ENCODE measurements at regions not wholly inside any gene's neighbourhood (a gene's known extent, or its start where the extent isn't known, plus 50 kb on each side); places are given as distances from the start of the nearest gene placed in this dataset.

- TF ChIP-seq NFE2 (CRISPR knock-in tag; IDR thresholded peaks at IDR 0.05) (no peak), CENPT (CRISPR knock-in tag; IDR thresholded peaks at IDR 0.05; ENCODE audit: low read depth) (no peak), ZBTB40 (IDR thresholded peaks at IDR 0.05) (no peak), ZBTB40 (CRISPR knock-in tag; IDR thresholded peaks at IDR 0.05) (no peak), CTCF (CRISPR knock-in tag; IDR thresholded peaks at IDR 0.05) (no peak), ATF3 (CRISPR knock-in tag; IDR thresholded peaks at IDR 0.05) (no peak), MYC (CRISPR knock-in tag; IDR thresholded peaks at IDR 0.05; ENCODE audit: borderline replicate concordance) (no peak), ARNTL (CRISPR knock-in tag; IDR thresholded peaks at IDR 0.05) (no peak)
These were observed 245.8 kb upstream of the PCSK5 start for GRCh38 chr9:75644649-75645048.
